HG02884 (cell line): ENCODE measurements at regions not wholly inside any gene's neighbourhood (a gene's known extent, or its start where the extent isn't known, plus 50 kb on each side); places are given as distances from the start of the nearest gene placed in this dataset.

ENCODE experiments used
- ATAC-seq: cut with Tn5 transposase; IDR thresholded peaks from one replicate; pipeline ENCODE4 v1.9.1; 2021; ENCODE audit warnings: mild to moderate bottlenecking, moderate library complexity; ENCODE audit not compliant: unreplicated experiment

DNA sequence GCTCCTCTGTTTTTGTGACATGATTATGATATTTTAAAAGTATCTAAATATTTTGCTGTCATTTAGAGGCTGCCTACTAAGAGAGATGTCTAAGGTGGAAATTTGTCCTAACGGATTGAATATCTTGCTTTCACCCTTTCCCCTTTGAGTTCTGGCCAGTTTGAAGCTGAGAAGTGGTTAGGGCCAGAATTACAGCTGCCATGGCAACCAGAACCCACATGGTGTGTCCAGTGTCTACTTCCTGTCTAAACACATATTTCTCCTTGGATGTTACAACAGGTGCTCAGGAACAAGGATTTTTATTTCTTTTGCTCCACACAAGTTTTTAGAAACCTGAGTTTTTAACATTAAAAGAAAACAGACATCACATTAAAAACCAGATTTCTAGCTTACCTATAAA lies 335.1 kb upstream of the OR4E1 start:
- ATAC-seq = no peak

DNA sequence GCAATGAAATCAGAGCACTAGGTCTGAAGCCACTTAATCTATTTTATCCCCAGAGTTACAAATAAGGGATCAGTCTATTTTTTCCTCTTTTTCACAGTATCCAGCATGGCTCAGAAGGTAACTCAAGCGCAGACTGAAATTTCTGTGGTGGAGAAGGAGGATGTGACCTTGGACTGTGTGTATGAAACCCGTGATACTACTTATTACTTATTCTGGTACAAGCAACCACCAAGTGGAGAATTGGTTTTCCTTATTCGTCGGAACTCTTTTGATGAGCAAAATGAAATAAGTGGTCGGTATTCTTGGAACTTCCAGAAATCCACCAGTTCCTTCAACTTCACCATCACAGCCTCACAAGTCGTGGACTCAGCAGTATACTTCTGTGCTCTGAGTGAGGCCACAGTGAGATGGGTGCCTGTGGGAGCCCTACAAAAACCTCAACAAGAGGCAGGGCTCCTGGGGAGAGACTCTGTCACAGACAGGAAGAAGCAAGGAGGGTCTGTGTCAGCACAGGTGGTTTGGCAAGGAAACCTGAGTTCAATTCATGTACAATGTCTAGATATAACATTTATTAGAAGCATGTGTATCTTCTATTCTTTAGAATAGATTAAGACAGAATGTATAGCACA lies 334.3 kb upstream of the OR4E1 start:
- no peak for ATAC-seq

DNA sequence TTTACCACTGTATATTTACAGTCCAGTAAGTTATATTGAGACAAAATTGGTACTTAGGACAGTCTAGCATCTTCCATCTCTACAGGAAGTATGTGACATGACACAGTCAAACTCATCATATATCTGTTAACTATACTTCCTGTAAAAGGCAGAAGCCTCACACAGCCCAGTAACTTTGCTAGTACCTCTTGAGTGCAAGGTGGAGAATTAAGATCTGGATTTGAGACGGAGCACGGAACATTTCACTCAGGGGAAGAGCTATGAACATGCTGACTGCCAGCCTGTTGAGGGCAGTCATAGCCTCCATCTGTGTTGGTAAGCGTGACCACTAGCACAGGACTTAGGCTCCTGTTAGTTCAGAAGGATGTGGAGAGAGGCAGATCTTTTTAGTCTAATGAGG lies 333.7 kb upstream of the OR4E1 start:
- ATAC-seq = no peak

DNA sequence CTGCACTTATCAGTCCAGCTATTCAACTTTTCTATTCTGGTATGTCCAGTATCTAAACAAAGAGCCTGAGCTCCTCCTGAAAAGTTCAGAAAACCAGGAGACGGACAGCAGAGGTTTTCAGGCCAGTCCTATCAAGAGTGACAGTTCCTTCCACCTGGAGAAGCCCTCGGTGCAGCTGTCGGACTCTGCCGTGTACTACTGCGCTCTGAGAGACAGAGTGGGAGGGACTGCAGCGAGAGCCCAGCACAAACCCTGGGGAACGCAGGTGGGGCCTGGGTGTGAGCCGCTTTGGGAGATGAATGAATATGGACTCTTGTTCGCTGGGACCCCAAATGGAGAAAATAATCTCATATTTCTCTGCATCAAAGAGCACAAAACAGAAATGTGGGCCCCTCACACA lies 329.8 kb upstream of the OR4E1 start:
- ATAC-seq = no peak

DNA sequence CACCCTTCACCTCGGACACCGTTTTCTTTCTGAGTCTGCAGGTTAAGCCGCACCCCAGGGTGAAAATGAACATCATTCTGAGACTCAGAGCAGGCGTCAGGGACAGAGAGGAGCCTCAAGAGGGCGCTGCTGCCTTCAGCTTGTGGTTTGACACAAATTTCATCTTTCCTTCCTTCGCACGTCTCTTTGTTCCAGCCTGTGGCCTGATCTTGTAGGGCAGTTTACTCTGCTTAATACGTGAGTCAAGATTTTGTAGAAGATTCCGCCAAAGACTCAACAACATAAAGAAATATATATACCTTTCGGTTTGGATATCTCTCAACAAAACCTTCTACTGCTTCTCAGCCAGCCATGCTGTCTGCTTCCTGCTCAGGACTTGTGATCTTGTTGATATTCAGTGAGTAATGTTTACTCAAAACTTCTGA lies 329.3 kb upstream of the OR4E1 start:
- no peak for ATAC-seq

DNA sequence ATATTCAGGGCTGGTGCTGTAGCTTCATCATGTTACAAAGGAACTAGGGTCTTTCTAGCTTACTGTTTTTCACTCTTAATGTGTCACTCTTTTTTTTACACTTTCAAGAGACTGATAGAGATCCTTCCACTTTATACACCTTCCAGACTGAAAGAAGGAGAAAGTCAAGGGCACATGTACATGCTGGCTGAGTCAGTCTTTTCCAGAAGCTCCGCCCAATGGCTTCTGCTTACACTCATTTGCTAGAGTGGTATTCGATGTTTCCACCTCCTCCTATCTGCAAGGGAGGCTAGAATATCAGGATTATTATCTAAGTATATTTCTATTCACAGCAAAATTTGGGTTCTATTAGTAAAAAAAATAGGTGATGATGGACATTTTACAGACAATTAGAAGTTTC lies 325.8 kb upstream of the OR4E1 start:
- no peak for ATAC-seq

DNA sequence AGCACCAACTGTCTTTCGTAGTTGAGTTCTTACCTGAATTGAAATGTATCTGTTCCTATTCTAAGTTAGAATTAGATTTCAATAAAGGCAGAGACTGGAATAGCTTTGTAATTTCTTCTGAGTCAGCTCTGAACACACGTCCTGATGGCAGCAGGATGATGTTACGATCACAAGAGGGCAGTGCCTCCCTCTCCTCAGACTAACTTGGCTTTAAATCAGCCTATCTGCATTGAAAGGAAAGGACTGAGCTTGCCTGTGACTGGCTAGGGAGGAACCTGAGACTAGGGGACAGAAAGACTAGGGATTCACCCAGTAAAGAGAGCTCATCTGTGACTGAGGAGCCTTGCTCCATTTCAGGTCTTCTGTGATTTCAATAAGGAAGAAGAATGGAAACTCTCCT lies 323.7 kb upstream of the OR4E1 start:
- no peak for ATAC-seq

DNA sequence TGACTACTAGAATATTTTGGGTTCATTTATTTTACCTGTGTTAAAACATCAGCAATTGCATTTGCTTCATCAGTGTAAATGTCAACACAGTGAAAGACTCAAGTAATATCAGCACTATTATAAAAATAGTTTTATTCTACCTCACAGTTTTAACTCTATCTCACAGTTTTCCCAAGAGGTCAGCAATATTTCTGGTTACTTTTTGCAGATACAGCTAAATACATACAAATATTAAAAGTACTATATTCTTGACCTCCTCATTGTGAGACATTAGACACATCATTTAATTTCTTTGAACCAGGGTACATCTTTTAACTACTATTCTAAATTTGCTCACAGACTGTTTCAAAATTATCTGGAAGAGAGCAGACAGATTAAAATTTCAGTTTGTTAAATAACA lies 321.7 kb upstream of the OR4E1 start:
- ATAC-seq = no peak

DNA sequence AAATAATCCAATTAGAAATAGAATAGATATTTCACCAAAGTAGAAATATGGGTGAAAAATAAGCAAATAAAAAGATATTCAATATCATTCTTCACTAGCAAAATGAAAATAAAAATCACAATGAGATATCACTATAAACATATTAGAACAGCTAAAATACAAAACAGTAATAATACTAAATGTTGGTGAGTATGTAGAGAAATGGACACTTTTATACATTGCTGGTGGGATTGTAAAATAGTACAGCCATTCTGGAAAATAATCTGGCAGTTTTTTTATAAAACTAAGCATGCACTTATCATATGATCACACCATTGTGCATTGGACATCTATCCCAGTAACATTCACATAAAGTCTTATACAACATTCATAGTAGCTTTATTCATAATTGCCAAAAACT lies 320.2 kb upstream of the OR4E1 start:
- ATAC-seq = no peak

DNA sequence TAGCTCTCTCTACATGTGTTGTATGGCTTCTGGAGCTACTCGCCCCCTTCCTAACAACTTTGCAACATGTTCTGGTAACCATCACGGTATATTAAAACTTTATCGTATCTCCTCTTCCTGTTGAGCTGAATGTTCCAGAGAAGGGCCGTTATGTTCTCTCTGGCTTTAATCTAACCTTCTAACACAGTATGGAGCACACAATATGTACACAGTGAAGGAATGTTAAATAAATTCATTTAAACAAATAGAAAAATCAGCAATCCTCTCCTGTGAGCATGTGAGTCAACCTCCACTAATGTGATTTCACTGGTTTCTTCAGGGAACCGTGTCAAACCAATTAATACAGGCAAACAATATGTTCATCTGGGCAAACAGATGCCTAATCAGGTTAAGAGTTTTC lies 319.5 kb upstream of the OR4E1 start:
- no peak for ATAC-seq

DNA sequence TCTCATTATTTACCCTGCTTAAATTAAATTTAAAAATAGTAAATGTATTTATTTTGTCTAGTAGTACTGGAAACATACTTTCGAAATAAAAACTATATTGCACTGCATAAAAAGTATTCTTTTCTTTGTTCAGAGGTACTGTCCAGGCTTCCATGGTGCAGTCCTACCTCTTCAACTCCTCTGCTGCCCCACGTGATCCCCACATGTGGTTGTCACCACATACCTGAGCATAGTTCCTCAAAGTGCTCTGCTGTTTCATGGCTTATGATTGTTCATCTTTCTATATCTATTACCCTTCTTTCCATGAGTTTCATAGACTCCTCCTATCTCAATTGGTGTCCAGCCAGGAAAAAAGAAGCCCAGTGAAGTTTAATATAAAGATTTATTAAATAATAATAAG lies 317.5 kb upstream of the OR4E1 start:
- no peak for ATAC-seq

DNA sequence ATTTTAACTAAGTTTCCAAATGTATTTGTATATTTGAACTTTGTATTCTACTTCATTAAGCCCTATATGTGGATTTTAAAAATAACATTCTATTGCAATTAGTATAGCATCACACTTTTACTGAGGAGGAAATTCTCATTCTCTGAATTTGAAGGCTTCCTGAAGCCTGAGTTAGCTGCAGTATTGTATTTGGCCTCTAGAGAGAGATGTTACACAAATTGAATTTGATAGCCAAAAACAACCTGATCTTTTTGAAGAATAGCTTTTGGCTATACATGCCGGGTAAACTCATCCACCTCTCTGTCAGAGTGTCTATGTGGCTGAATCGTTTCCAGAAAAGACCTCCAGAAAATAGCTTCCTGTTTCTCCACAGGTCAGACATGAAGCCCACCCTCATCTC lies 316.5 kb upstream of the OR4E1 start:
- no peak for ATAC-seq

DNA sequence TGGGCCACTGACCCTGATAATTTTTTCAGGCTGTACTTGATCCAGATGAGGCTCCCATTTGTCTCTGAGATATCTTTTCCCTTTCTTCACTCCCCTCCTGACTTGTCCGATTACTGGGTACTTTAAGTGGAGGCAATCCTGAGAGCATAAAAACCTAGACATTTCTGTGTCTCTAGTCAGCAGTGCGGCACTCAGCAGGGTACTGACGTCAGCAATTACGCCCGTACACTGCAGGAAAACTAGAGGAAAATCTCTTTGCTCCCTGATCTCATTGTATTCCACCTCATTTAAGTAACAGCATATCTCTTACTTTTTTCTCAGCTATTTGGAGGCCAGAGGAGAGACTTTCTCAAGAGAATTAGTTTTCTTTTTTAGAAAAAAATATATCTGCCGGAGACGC lies 315.5 kb upstream of the OR4E1 start:
- ATAC-seq = no peak

DNA sequence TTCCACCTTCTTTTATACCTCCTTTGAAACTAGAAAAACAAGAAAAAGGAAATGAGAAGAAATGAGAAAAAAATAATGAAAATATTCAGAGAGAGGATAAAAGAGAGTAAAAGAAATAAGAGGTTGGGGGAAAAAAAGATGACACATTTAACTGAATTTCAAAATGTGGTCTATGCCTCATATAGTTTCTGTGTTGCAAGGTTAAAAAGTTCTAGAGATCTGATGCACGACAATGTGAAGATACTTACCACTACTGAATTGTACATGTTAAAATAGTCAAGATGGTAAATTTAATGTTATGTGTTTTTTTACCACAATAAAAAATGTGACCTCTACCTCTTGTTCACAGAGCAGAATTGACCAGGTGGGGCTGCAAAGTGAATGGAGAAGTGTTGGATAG lies 314.8 kb upstream of the OR4E1 start:
- ATAC-seq = no peak

DNA sequence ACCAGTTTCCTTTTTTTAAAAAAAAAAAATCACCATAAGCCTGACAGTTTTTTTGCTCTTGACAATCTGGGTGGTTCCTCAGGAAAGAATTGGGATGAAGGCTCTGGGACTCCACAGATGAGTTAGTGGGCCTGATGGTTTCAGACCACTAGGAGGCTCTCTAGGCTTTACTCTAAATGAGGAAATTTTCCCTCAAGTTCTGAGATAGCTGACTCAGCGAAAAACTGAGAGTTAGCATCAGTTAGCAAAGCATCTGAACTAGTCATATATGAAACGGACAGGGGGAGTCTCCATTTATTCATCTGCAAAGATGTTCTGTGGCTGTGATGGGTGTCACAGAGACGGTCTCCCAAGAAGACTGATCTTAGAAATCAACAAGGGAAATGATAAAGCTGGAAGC lies 314.3 kb upstream of the OR4E1 start:
- no peak for ATAC-seq

DNA sequence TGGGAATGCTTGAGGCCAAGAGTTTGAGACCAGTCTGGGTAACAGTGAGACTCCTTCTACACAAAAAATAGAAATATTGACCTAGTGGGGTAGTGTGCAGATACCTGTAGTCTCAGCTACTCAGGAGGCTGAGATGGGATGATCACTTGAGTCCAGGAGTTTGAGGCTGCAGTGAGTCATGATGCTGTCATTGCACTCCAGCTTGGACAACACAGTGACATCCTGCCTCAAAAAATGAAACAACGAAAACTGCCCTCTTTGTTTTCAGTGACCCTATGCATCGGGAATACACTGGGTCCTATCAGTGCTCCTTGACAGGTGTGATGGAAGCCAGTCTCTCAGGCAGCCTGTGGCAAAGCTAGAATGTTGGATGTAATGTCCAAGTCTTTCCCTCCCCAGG lies 311.5 kb upstream of the OR4E1 start:
- ATAC-seq = no peak

DNA sequence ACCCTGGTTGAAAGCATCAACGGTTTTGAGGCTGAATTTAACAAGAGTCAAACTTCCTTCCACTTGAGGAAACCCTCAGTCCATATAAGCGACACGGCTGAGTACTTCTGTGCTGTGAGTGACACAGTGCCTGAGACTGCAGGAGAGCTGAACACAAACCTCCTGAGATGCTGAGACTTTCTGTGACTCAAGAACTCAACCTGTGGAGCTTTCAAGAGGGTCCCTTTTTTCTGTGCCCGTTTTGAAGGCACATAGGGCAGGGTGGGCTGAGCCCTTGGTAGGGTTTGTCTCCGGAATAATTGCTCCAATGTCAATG lies 305.3 kb upstream of the OR4E1 start:
- ATAC-seq = no peak

DNA sequence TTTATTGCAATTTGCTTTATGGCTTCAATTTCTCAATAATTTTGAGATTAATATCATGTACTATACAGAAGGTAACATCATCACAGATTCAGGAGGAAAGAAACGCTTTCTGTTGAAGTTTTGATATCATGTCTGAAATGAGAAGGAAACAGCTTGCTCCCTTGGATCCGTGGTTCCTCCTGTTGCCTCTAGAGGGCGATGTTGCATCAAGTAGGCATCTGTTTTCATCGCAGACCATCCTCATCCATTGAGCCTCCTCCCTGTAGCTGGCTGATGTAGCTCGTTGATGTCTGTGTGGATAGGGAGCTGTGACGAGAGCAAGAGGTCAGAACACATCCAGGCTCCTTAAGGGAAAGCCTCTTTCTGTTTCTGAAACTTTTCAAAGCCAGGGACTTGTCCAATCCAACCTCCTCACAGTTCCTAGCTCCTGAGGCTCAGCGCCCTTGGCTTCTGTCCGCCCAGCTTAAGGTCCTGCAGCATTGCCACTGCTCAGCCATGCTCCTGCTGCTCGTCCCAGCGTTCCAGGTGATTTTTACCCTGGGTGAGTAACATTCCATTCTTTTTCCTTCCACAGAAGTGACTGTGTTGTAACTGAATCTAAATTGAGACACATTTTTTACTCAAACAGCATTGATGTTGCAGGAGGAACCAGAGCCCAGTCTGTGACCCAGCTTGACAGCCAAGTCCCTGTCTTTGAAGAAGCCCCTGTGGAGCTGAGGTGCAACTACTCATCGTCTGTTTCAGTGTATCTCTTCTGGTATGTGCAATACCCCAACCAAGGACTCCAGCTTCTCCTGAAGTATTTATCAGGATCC lies 304.8 kb upstream of the OR4E1 start:
- ATAC-seq = no peak

DNA sequence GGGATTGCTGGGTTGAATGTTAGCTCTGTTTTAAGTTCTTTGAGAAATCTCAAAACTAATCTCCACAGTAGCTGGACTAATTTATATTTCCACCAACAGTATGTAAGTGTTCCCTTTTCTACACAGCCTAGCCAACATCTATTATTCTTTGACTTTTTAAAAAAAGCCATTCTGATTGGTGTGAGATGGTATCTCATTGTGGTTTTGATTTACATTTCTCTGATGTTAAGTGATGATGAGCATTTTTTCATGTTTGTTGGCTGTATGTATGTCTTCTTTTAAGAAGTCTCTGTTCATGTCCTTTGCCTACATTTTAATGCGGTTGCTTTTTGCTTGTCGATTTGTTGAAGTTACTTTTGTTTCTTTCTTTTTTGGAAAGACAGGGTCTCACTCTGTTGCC lies 301.1 kb upstream of the OR4E1 start:
- ATAC-seq = no peak

DNA sequence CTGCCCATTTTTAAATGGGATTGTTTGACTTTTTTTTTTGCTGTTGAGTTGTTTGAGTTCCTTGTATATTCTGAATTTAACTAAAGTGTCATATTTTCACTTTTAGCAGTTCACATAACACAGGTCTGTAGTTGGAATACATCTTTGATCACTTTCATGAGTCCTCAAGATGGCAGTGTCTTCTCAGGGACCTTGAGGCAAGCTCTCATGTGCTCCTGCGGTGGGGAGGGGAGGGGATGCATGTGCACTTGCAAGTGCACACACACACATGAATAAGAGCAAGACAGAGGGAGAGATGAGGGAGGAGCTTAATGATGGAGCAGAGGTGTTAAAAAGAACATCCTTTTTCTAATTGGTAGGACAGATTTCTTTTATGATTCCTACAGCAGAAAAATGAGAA lies 291.4 kb upstream of the OR4E1 start:
- no peak for ATAC-seq

DNA sequence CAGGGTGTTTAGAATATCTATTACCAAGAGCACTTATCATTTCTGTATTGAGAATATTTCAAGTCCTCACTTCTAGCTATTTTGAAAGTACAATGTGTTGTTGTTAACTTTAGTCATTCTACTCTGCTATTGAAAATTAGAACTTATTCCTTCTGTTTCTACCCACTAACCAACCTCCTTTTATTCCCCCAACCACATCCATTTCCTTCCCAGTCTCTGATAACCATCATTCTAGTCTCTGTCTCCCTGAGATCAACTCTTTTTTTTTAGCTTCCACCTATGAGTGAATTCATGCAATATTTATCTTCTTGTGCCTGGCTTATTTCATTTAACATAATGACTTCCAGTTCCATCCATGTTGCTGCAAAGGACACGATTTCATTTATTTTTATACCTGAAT lies 290.6 kb upstream of the OR4E1 start:
- ATAC-seq = no peak

DNA sequence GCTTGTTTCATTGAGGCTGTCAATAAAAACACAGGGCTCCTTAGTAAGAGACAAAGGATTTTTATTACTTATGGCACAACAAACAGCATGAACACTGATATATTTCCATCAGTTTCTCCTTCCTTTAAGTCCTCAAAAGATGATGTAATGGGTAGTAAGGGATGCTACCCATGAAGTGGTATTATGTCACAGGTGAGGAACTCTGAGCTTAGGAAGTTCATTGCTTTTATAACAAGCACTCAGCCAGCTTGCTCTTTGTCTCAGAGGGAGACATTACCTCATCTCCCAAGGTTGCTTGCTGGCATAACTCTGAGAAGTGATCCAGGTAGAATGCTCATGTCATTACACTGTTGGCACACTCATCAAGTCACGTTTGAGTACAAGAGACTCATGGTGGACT lies 287.0 kb upstream of the OR4E1 start:
- no peak for ATAC-seq

DNA sequence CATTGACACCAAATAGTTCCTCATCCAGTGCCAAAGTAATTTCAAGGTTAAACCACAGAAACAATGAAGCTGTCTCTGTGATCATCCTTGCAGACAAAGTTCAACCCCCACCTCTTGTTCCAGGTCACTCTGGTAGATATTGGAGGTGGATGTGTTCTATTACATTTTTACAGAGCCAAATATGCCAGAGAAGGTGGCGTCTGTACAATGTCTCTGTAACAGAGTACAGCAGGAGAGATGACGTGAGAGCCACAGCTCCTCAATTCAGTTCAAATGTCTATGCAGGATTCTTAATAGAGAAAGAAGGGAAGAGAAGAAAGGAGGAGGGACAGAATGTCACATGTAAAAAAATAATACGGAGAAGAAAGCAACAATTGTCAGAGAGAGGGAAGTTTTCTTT lies 268.3 kb upstream of the OR4E1 start:
- no peak for ATAC-seq
